PC-3 (cell line): ENCODE measurements at regions not wholly inside any gene's neighbourhood (a gene's known extent, or its start where the extent isn't known, plus 50 kb on each side); places are given as distances from the start of the nearest gene placed in this dataset.

Experiments
- CTCF ChIP-seq: fragments of 300-600 bp; sonication (generic); conservative IDR thresholded peaks from 2 replicates; pipeline ENCODE4 v1.5.1; 2017; ENCODE audit warnings: antibody characterized with exemption, low read depth, mild to moderate bottlenecking, low read length
- EZH2phosphoT487 ChIP-seq: fragments of 300-600 bp; sonication (generic); IDR thresholded peaks from 2 replicates; pipeline ENCODE4 v1.6.1; 2018; ENCODE audit warnings: mild to moderate bottlenecking, antibody characterized with exemption, low read length, borderline replicate concordance

GRCh38 chr4:38532908-38533499 is 131.0 kb upstream of the KLF3 start:
- no peak for TF ChIP-seq EZH2phosphoT487
- TF ChIP-seq CTCF, result no peak
